ENCODE measurements at regions not wholly inside any gene's neighbourhood (a gene's known extent, or its start where the extent isn't known, plus 50 kb on each side); places are given as distances from the start of the nearest gene placed in this dataset.

- no peak for TF ChIP-seq POLR2AphosphoS5 (IDR thresholded peaks at IDR 0.05)
- TF ChIP-seq, protein P1, sequence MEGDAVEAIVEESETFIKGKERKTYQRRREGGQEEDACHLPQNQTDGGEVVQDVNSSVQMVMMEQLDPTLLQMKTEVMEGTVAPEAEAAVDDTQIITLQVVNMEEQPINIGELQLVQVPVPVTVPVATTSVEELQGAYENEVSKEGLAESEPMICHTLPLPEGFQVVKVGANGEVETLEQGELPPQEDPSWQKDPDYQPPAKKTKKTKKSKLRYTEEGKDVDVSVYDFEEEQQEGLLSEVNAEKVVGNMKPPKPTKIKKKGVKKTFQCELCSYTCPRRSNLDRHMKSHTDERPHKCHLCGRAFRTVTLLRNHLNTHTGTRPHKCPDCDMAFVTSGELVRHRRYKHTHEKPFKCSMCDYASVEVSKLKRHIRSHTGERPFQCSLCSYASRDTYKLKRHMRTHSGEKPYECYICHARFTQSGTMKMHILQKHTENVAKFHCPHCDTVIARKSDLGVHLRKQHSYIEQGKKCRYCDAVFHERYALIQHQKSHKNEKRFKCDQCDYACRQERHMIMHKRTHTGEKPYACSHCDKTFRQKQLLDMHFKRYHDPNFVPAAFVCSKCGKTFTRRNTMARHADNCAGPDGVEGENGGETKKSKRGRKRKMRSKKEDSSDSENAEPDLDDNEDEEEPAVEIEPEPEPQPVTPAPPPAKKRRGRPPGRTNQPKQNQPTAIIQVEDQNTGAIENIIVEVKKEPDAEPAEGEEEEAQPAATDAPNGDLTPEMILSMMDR (IDR thresholded peaks at IDR 0.05) = no peak
- no peak for TF ChIP-seq POLR2A (IDR thresholded peaks at IDR 0.05)
These were observed 123.1 kb upstream of the KRR1 start for GRCh38 chr12:75634244-75635222.

Data from prostate gland (tissue), 2 donors.